Activated CD8-positive, alpha-beta memory T cell treated with anti-CD3 and anti-CD28 coated beads, Interleukin-2, amount 10 ng/mL, durations not matched to agents 7 days and 5 days (primary cell): ENCODE measurements at regions not wholly inside any gene's neighbourhood (a gene's known extent, or its start where the extent isn't known, plus 50 kb on each side); places are given as distances from the start of the nearest gene placed in this dataset.
A peak's percentile ranks its signal among the peaks of the same experiment; 100 is the strongest.

Experiments used
- ATAC-seq: fragments of 150-1000 bp; cut with Tn5 transposase; one replicate; pipeline ENCODE4 v1.10.0; 2021; ENCODE audit warnings: moderate library complexity
- CTCF ChIA-PET: fragments of 350-600 bp; sonication (Branson Sonifier 250); formaldehyde crosslinking; loops from one replicate; lab custom pipeline; 2021; ENCODE audit warnings: antibody characterized with exemption; lab: Charles Lee
- DNase-seq: peaks from one replicate; pipeline ENCODE4 v3.0.0-alpha.2; 2020
- H3K27ac Mint-ChIP-seq: one replicate; pipeline ENCODE4 v1.8.0; 2021; ENCODE audit warnings: mild to moderate bottlenecking, mixed read lengths
- H3K27me3 Mint-ChIP-seq: one replicate; pipeline ENCODE4 v1.8.0; 2021; ENCODE audit warnings: mixed read lengths
- H3K36me3 Mint-ChIP-seq: one replicate; pipeline ENCODE4 v1.8.0; 2021; ENCODE audit warnings: mild to moderate bottlenecking, mixed read lengths
- H3K4me1 Mint-ChIP-seq: one replicate; pipeline ENCODE4 v1.8.0; 2021; ENCODE audit warnings: mixed read lengths
- H3K4me3 Mint-ChIP-seq: one replicate; pipeline ENCODE4 v1.8.0; 2021; ENCODE audit warnings: mild to moderate bottlenecking, moderate library complexity, mixed read lengths
- H3K9me3 Mint-ChIP-seq: one replicate; pipeline ENCODE4 v1.8.0; 2022; ENCODE audit warnings: low read depth, mixed read lengths

DNA sequence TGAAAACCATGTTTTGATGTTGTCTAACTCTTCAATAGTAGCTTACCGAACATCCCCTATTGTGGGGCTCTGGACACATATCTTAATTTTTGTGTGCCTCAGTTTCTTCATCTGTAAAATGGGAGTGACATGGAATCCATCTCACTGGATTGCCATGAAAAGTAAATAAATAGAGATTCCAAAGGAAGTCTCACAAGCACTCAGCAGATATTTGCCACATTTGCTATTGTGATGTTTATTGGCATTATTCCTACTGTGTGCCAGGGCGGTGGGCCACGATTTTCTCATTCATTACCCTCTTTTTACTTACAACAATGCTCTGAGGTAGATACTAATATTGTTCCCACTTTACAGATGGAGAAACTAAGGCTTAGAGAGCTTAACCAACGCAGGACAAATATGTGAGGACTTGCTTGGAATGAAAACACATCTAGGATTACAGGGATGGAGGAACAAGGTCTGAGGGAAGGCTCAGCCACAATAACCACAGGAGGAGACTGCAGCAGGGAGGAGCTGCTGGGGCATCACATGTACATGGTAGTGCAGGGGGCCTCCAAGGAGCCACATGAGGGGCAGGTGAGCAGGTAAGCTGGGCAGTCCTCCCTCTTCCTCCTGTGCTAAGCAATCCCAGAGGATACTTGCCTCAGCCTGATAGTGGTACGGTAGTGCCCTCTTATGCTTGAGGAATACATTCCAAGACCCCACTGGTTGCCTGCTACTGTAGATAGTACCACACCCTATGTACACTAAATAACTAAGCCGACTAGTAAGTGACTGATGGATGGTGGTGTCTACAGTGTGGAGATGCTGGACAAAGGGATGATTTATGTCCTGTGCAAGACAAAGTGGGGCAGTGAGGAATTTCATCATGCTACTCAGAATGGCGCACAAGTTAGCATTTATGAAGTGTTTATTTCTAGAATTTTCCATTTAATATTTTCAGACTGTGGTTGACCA is 176.9 kb downstream of the FOXA2 start:
- Mint-ChIP-seq H3K4me3 (no peak overlapping the region), H3K27ac (no peak overlapping the region), H3K4me1 (no peaks in the 10 kb centered on the region), H3K36me3 (no peaks in the 10 kb centered on the region), H3K9me3 (peaks cover 5% of the 10 kb centered on the region), H3K27me3 (no peaks in the 10 kb centered on the region)
- CTCF ChIA-PET = no interaction called here
- ATAC-seq = no peak
- DNase-seq = no peak

DNA sequence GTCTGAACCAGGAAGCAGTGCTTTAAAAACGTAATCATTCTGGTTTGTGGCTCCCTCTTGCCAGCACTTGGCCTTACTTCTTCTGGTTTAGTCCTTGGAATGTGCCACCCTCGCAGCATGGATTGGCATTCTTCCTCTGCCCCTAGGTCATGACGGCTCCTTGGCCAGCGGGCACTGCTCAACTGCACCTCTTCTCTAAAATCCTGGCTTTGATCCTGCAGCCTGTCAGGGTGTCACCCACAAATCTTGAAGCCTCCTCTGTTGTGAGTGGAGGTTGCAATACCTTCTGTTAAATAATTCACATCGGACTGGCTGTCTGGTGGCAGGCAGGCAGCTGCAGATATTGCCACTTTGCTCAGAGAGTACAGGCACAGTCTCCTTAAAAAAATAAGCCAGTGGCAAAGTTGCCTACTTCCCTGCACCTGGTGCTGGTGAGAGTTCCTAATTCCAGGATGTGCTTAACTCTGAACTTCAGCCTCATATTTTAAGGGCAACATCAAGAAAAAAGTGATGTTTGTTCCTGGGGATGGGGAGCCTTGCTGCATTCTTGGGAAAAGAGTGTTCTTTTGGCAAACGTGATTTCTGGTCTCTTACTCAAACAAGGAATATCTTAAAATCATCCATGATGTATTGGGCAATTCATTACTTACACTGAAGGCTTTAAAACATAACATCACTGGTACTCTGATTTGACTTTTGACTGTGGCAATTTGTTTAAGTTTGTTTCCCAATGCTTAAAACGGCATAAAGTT is 179.8 kb downstream of the FOXA2 start:
- H3K27ac Mint-ChIP-seq = no peak overlapping the region
- H3K4me1 Mint-ChIP-seq = no peaks in the 10 kb centered on the region
- CTCF ChIA-PET = no interaction called here
- H3K4me3 Mint-ChIP-seq = no peak overlapping the region
- no peaks in the 10 kb centered on the region for H3K36me3 Mint-ChIP-seq
- DNase-seq = no peak
- ATAC-seq = no peak
- H3K9me3 Mint-ChIP-seq = peaks cover 5% of the 10 kb centered on the region
- H3K27me3 Mint-ChIP-seq = no peaks in the 10 kb centered on the region

DNA sequence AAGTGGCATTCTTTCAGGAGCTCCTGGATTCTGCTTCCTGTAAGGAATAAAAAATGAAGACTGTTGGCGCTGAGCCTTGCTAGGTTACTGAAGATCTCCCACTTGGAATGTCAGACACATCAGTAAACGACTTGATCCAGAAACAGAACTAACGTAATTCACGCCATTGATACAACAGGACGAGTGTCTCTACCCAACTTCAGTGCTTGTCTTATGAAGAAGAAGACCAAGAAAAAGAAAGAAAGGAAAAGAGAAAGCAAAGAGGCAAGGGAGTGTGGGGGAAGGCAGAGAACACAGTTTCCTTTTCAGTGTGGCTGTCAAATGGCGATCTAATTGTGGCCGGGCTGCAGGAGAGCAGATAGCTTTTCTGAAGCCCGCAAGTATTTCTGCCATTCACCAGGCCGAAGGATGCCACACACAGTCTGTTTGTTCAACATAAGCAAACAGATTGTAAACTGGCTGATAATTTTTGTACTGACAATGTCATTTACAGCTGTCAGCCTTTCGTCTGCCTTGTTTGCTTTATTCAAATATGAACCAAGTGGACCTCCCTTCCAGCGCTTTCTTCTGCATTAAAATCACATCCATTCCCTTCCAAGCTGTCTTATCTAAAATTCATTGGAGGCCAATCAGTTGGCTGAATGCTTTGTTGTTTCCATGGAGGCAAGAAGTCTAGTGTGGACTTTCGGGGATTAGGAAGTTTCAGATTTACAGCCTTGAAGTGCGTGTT is 180.6 kb downstream of the FOXA2 start:
- Mint-ChIP-seq H3K4me1 (no peaks in the 10 kb centered on the region), H3K9me3 (peaks cover 3% of the 10 kb centered on the region), H3K36me3 (no peaks in the 10 kb centered on the region), H3K4me3 (peak overlapping the region; percentile 21), H3K27me3 (no peaks in the 10 kb centered on the region), H3K27ac (no peak overlapping the region)
- CTCF ChIA-PET = no interaction called here
- no peak for DNase-seq
- ATAC-seq = no peak

DNA sequence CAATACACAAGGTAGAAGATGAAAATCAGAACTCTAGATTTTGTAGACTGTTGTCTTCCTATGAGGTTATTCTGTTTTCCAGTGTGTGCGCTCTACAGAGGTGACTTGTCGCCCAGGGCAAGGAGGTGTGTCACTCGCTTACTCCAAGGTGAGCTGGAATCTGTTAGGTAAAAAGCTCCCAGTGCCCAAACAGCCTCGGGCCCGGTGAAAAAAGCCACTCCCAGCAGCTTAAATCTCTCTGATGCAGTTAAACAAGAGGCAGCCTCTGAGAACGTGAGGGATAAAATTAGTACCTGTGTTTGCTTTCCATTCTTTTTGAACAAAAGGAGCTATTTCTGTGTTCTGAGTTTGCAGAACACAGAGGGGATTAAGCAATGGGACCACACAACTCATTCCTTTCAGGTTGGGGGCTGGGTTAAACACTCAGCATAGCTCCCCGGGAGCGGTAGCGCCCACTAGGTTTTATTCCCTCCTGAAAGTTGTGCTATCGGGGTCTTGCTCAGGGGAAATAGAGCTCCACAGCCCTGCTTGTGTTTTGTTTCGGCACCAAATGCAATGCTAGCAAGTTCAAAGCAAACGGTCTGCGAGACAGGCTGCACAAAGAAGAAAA is 181.2 kb downstream of the FOXA2 start:
- no peak overlapping the region for H3K4me3 Mint-ChIP-seq
- CTCF ChIA-PET = no interaction called here

DNA sequence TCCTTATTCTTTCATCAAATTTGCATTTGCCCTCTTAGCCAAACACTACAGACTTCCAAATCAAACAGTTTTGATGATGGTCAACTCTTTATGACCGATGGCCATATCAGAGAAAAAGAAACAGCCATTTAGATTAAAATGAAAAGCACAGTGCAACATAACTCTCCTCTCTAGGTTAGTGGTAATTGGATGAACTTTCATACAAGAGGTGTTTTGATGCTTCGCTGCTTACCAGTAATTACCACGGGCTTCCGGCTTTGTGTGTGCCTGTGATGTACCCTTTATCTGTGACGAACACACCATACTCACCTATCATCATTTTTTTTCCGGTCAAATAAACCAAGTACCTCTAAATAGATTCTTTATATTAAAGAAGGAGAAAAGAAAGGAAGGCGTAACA is 181.8 kb downstream of the FOXA2 start:
- ATAC-seq (no peak), DNase-seq (no peak)
- peaks cover 3% of the 10 kb centered on the region for H3K9me3 Mint-ChIP-seq
- H3K36me3 Mint-ChIP-seq = no peaks in the 10 kb centered on the region
- no peak overlapping the region for H3K27ac Mint-ChIP-seq
- CTCF ChIA-PET = no interaction called here
- no peak overlapping the region for H3K4me3 Mint-ChIP-seq
- no peaks in the 10 kb centered on the region for H3K4me1 Mint-ChIP-seq
- H3K27me3 Mint-ChIP-seq = no peaks in the 10 kb centered on the region

More for the DNA sequence above, 181.2 kb downstream of the FOXA2 start:
- H3K4me1 Mint-ChIP-seq = no peaks in the 10 kb centered on the region
- H3K27ac Mint-ChIP-seq = no peak overlapping the region
- peaks cover 3% of the 10 kb centered on the region for H3K9me3 Mint-ChIP-seq
- ATAC-seq (no peak), DNase-seq (no peak)
- no peaks in the 10 kb centered on the region for H3K27me3 Mint-ChIP-seq
- no peaks in the 10 kb centered on the region for H3K36me3 Mint-ChIP-seq

DNA sequence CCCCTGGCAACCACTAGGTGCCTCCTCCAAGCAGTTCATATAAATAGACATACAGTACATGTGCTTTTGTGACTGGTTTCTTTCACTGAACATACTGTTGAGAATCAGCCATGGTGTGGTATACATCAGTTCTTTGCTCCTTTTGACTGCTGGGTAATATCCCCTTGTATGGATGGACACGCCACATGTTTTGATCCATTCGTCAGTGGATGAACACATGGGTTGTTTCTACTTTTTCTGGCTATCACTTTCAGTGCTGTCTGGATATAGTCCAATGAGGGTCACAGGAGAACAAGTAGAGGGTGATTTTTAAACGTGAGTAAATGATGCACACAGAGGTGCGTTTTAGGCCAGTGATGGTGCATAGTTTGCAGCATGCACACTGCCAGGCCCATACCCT is 183.9 kb downstream of the FOXA2 start:
- H3K27ac Mint-ChIP-seq = no peak overlapping the region
- DNase-seq = no peak

DNA sequence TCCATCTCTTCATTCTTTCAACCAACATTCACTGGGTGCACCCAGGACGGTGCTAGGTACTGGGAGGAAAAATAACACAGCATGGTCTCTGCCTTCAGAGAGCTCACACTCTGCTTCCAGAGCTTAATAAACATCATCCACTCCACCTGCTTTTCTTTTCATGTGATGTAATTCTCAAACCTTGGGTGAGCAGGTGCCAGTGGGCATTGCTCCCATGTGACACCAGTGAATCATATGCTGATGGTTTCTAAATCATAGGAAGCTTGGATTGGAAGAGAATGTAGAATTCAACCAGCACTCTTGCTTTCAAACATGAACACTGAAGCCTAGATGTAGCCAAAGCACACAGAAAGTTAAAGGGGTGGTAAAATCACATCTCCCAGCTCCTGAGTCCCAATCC is 189.8 kb downstream of the FOXA2 start:
- CTCF ChIA-PET = no interaction called here
- H3K27me3 Mint-ChIP-seq = no peaks in the 10 kb centered on the region
- no peak for DNase-seq
- no peak overlapping the region for H3K4me3 Mint-ChIP-seq
- H3K9me3 Mint-ChIP-seq = peaks cover 6% of the 10 kb centered on the region
- no peaks in the 10 kb centered on the region for H3K36me3 Mint-ChIP-seq
- H3K4me1 Mint-ChIP-seq = no peaks in the 10 kb centered on the region
- no peak for ATAC-seq
- H3K27ac Mint-ChIP-seq = no peak overlapping the region

More for the DNA sequence above, 183.9 kb downstream of the FOXA2 start:
- CTCF ChIA-PET = no interaction called here
- H3K27me3 Mint-ChIP-seq = no peaks in the 10 kb centered on the region
- ATAC-seq = no peak
- H3K9me3 Mint-ChIP-seq = peaks cover 3% of the 10 kb centered on the region
- no peaks in the 10 kb centered on the region for H3K4me1 Mint-ChIP-seq
- no peak overlapping the region for H3K4me3 Mint-ChIP-seq
- no peaks in the 10 kb centered on the region for H3K36me3 Mint-ChIP-seq

DNA sequence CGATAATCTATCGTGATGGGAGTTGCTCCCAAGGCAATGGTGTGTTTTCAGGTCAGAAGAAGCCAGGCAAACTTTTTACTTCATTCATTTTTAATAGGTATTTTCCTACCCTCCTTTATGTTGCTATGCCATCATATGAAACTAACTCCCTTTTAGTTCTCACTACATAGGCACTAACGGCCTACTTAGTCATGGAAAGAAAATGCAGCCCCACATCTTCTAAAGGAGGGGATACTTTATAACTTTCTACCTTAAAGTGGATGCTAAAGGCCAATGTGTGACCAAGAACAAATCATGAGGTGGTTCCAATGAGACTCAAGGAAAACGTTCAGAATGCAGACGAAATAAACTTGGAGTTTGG is 193.8 kb downstream of the FOXA2 start:
- no peaks in the 10 kb centered on the region for H3K27me3 Mint-ChIP-seq
- no peaks in the 10 kb centered on the region for H3K4me1 Mint-ChIP-seq
- H3K9me3 Mint-ChIP-seq = peaks cover 5% of the 10 kb centered on the region
- H3K36me3 Mint-ChIP-seq = no peaks in the 10 kb centered on the region
- H3K4me3 Mint-ChIP-seq = no peak overlapping the region
- CTCF ChIA-PET = no interaction called here
- DNase-seq = no peak
- no peak overlapping the region for H3K27ac Mint-ChIP-seq
- ATAC-seq = no peak

DNA sequence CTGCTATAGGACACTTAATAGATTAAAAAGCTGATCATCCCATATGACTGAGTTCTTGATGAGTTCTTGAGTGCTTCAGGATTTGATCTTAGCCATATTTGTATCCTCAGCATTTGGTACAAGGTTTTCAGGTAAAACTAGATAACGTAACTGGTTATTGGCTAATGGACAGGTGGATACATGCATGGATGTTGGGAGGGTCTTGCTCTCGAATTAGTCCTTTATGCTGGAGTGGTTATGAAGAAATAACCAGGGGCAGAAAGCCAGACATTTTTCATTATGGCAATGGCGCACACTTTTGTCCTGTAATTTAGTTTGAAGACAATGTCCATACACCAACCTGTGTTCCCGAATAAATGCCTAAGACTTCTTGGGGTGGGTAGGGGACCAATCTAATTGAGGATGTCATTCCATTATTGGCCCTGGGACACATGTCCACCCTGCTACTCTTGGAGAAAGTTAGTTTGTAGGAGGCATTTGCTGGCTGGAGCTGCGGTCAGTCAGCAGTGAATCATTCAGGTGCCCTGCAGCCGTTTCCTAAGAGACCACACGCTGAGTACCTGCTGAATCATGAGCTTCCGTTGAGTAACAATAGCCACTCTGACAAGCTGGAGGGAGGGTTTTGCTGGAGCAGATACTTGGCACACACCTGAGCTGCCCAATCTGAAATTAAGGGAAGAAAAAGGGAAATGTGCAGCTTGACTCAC is 194.4 kb downstream of the FOXA2 start:
- no peak for ATAC-seq
- no peak for DNase-seq
- peaks cover 5% of the 10 kb centered on the region for H3K9me3 Mint-ChIP-seq
- H3K4me1 Mint-ChIP-seq = no peaks in the 10 kb centered on the region
- CTCF ChIA-PET = no interaction called here
- H3K36me3 Mint-ChIP-seq = no peaks in the 10 kb centered on the region
- no peak overlapping the region for H3K4me3 Mint-ChIP-seq
- no peak overlapping the region for H3K27ac Mint-ChIP-seq
- no peaks in the 10 kb centered on the region for H3K27me3 Mint-ChIP-seq

DNA sequence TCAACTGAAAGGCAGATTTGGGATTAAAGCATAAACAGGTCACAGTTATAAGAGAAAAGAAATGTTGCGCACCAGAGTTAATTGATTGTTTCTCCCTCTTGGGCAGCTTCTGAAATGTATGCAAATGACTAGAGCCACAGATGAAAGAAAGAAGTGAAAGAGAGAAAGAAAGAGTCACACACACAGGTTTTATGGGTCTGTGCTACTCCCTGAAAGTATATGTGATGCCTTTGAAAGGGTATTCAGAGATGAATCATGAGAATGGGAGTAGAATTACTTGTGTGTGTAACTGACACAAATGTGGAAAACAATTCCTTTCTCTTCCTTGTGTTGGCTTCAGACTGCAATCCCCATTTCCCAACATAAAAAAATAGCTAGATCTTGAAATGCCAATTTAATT is 196.9 kb downstream of the FOXA2 start:
- CTCF ChIA-PET = no interaction called here
- Mint-ChIP-seq H3K36me3 (no peaks in the 10 kb centered on the region), H3K4me3 (no peak overlapping the region), H3K4me1 (no peaks in the 10 kb centered on the region), H3K9me3 (peaks cover 2% of the 10 kb centered on the region), H3K27ac (no peak overlapping the region), H3K27me3 (no peaks in the 10 kb centered on the region)
- no peak for ATAC-seq
- DNase-seq = no peak

DNA sequence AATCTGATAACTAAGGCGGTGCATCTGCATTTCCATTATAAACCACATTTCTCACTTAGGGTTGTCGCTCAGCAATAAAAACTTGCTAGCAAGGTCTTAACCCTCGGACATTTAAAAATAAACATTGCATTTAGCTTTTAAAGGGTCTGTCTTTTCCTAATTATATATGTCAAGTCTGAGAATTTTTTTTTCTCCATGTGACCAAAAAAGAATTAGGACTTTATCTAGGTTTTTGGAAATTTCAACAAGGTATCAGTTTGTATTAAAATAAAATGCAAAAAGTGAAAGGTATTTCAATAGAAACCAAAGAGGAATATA is 198.1 kb downstream of the FOXA2 start:
- CTCF ChIA-PET = no interaction called here
- Mint-ChIP-seq H3K9me3 (peaks cover 2% of the 10 kb centered on the region), H3K4me1 (no peaks in the 10 kb centered on the region)

DNA sequence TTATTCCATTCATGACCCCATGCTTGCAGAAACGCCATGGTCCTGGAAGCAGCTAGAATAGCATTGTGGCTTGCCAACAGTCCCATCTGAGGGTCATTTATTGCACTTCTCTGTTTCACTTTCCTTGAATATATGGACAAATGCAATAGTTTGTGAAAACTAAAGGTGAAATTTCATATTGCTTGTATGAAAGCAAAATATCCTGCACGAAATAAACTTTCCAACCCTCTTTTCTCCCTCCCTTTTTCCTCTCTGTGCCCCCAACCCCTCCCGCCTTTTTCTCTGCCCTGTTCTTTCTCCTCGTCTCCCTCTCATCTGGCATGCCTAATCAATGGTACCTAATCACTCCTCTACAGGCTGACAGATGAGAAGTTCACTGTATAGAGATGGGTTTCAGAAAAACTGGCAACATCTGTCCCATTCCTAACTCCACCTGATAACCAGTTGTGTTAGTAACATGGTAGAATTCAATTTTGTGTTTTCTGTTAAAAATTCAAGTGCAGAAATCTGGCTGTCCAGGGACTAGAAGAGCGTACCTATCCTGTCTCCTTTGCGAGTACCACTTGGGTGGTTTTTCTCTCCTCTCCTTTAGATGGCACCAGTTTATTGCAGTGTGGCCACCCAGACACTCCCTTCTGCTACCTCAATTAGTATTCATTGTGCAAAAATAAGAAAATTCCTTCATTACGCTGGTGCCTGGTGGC is 198.6 kb downstream of the FOXA2 start:
- no peak overlapping the region for H3K27ac Mint-ChIP-seq
- no peaks in the 10 kb centered on the region for H3K27me3 Mint-ChIP-seq
- no peaks in the 10 kb centered on the region for H3K4me1 Mint-ChIP-seq
- DNase-seq (no peak), ATAC-seq (no peak)
- CTCF ChIA-PET = no interaction called here
- H3K36me3 Mint-ChIP-seq = no peaks in the 10 kb centered on the region
- H3K9me3 Mint-ChIP-seq = peaks cover 2% of the 10 kb centered on the region
- no peak overlapping the region for H3K4me3 Mint-ChIP-seq

More for the DNA sequence above, 198.1 kb downstream of the FOXA2 start:
- DNase-seq = no peak
- H3K36me3 Mint-ChIP-seq = no peaks in the 10 kb centered on the region
- no peaks in the 10 kb centered on the region for H3K27me3 Mint-ChIP-seq
- ATAC-seq = no peak
- H3K4me3 Mint-ChIP-seq = no peak overlapping the region
- H3K27ac Mint-ChIP-seq = no peak overlapping the region
